ENCODE measurements at regions not wholly inside any gene's neighbourhood (a gene's known extent, or its start where the extent isn't known, plus 50 kb on each side); places are given as distances from the start of the nearest gene placed in this dataset.

DNA sequence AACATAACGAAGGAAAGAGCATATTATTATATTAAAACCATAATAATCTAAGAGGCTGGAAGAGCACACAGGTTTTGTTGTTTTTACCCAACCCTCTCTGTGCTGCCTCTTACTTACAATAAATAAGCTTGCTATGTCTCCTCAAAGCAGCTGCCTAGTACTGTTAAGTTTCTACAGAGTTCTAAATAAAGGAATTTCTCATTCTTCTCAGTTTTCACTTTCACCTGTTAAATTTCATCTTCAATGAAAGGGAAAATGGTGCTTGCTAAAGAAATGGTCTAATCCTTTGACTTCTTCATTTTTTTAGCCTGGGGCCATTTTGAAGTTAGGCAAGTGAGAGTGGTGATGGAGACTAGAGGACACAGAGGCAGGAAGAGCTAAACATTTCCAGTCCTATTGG lies 396.1 kb downstream of the MAN2A1 start:
- DNase-seq: no peak

- no peak for DNase-seq
Measured at GRCh38 chr5:110086658-110087388, 397.1 kb downstream of the MAN2A1 start.

- no peak for DNase-seq
Measured at GRCh38 chr5:110087829-110088228, 398.1 kb downstream of the MAN2A1 start.

- no peak for DNase-seq
Measured at GRCh38 chr5:110088676-110089436, 399.1 kb downstream of the MAN2A1 start.

DNA sequence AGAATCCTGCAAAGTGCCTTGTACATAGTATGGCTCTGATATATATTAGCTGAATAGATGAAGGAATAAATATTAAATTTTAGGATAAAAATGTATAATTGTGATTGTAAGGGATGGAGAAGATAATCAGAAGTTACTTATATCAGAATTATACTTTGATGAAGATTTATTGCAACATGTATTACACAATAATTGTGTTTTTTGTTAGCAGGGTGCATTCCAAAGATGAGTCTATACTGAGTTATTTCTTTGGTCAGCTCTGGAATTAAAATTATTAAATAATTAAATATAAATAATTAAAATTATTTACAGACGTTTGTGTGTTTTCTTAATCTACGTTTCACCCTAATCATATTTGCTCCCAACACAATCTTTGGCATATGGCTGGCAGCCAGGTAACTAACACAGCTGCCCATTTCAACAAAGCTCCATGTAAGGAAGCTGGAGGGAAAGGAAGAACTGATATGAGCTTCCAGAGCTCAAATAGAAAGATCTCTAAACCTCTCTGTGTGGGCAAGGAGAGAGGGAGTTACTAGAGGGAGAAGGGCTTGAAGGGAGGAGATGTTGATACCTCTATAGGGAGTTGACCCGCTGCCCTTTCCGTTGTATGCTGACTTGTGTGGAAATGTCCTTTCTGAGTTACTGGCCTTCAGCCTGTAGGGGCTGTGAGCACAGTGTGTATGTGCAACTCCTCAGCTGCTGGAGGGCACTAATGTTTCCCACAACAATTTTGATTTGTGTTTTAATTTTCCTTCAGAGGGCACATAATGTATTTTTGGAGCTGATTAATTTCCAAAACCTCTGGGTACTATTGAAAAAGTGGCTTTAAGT lies 403.4 kb downstream of the MAN2A1 start:
- DNase-seq: no peak

DNA sequence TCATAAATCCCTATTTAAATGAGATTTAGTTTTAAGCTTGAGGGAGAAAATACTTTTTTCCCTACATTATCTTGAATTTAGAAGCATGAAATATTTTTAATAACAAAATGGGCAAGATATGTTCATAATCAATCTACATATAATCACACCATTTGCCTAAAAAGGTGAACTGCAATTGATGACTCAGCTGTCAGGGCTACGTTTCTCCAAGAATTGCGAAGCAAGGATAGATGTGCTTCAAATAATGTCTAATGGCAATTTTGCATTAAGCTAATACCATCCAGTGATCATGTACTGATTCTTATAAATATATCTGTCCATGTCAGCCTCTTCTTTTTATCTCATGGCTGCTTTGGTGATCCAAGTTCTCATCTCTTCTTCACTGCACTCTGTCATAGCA lies 404.4 kb downstream of the MAN2A1 start:
- no peak for DNase-seq

DNA sequence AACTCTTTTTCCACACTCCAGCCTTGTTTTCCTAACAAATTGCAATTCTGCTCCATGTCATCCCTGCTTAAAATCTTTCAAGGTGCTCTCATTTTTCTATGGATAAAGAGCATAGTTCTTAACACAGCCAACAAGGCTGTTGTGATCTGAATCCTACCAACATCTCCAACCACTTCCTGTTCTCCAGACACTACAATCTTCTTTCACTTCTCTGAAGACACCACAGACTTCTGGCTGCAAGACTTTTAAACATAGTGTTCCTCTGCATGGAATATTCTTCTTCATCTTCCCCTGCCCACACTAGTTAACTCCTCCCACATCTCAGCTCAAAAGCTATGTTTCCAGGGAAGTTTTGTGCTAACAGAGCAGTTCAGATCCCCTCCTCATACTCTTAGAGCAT lies 404.8 kb downstream of the MAN2A1 start:
- no peak for DNase-seq

GRCh38 chr5:110096419-110096818 lies 406.7 kb downstream of the MAN2A1 start:
- no peak for DNase-seq

DNA sequence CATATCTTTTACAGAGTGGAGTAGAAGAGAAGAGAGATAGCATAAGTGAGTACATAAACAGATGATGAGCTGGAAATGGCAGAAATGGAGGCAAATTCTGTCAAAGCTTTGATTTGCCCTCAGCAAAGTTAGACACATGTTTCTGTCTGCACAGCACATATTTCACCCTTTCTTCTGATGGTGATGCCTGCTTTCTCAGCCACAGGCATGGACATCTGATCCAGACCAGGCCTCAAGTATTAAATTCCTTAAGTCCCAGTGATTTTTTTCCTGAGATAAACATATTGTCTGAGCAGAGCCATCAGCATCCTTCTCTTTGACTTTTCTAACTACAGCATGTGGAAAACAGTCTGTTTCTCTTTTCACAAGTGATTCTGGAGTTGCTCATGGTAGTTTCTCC lies 409.8 kb downstream of the MAN2A1 start:
- DNase-seq: no peak

- DNase-seq: no peak
Measured at GRCh38 chr5:110103081-110103480, 413.4 kb downstream of the MAN2A1 start.

GRCh38 chr5:110104060-110104725 lies 414.5 kb downstream of the MAN2A1 start:
- DNase-seq: no peak

DNA sequence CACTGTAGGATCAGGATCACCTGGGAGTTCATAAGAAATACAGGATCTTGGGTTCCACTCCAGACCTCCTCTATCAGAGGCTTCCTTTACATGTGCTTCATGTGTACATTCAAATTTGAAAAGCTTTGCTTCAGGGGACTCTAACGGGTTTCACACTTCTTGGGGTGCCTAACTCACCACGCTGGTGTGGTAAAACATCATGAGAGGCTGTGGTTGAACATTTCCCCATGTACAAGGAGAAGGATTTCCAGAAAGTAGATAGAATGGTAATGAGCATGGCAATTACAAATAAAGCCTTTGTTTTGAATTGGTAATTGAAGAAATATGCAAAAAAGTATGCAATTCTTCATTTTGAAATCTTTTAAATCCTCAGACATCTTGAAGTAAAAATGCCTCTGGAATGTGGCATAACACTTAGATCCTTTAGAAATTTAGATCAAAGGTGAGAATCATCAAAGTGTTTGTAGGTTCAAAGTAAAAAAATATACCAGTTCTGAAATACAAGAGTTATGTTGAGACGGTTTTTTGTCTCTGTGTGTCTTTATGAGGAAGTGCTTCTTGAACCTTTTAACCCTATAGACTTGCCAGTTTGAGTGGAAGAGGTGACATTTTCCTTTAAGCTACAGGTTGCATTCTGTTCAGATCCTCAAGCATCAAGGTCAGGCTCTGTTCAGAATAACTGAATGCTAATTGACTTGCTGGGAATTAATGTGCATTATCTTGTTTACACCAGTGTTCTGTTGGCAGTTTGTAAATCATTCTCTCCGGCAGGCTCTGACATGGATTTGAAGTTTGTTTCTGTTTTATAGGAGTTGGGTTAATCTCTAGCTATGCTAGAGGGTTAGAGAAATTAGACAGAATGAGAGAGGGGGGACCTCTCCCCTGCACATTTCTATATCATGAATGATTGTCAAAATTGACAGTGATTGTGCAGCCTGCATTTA lies 415.3 kb downstream of the MAN2A1 start:
- no peak for DNase-seq

DNA sequence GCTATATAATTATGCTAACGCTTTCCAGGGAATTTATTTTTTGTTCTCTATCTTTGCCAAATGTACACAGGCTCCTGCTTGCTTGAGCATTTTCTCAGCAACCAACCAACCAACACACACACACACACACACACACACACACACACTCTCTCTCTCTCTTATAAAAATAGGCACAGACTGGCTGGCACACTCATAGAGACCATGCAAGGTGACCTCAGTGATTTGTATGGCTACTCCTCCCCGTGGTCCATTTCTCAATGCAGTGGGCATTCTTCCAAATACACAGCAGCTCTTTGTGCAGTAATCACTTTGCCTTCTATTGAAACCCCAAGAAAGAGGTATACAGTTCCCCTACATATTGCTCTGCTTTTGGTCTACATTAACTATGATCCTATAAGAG lies 416.0 kb downstream of the MAN2A1 start:
- DNase-seq: no peak

- no peak for DNase-seq
Measured at GRCh38 chr5:110106750-110107149, 417.0 kb downstream of the MAN2A1 start.

DNA sequence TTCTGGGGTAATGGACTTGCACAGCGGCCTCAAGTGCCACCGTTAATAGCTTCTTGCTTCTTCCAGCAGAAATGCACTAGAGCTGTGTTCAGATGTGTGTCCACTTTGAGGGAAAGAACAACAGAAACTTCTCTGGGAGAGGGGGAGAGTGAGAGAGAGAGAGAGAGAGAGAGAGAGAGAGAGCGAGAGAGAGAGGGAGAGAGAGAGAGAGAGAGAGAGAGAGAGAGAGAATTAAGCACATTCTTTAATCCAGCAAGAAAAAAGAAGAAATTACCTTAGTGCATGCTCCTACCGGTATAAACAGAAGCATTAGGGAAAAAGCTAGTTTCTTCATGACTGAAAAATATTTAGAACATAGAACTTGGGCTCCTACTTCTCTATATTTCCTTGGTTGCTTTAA lies 418.8 kb downstream of the MAN2A1 start:
- DNase-seq: no peak

- no peak for DNase-seq
Measured at GRCh38 chr5:110109667-110110066, 419.9 kb downstream of the MAN2A1 start.

GRCh38 chr5:110112348-110112747 lies 422.6 kb downstream of the MAN2A1 start:
- no peak for DNase-seq

GRCh38 chr5:110115503-110115902 lies 425.8 kb downstream of the MAN2A1 start:
- DNase-seq: no peak

DNA sequence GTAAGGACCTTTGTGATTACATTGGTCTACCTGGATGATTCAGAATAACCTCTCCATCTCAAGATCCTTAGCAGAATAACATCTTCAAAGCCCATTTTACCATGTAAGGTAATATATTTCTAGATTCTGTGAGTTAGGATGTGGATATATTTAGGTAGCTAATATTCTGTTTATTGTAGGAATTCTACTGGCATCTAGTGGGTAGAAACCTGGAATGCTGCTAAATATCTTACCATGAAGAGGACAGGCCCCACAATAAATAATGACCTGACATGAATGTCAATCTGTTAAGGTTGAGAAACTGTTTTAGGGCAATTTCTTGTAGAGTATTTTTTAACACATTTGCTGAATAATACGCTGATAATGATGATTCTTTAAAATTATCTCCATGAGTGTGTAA lies 426.8 kb downstream of the MAN2A1 start:
- no peak for DNase-seq

- no peak for DNase-seq
Measured at GRCh38 chr5:110134963-110135935, 445.5 kb downstream of the MAN2A1 start.

DNA sequence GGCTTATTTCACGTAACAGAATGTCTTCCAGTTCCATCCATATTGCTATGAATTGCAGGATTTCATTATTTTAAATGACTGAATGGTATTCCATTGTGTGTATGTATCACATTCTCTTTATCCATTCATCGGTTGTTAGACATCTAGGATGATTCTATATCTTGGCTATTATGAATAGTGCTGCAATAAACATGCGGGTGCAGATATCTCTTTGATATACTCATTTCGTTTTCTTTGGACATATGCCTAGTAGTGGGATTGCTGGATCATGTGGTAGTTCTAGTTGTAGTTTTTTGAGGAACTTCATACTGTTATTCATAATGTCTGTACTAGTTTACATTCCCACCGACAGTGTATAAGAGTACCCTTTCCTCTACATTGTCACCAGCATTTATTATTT lies 460.5 kb downstream of the MAN2A1 start:
- no peak for DNase-seq
